ENCODE measurements at regions not wholly inside any gene's neighbourhood (a gene's known extent, or its start where the extent isn't known, plus 50 kb on each side); places are given as distances from the start of the nearest gene placed in this dataset.
"Not testable (repeated sequence)": the region's sequence is repeated elsewhere in the genome, so short reads cannot be mapped to it uniquely, and the experiment has no call there.

DNA sequence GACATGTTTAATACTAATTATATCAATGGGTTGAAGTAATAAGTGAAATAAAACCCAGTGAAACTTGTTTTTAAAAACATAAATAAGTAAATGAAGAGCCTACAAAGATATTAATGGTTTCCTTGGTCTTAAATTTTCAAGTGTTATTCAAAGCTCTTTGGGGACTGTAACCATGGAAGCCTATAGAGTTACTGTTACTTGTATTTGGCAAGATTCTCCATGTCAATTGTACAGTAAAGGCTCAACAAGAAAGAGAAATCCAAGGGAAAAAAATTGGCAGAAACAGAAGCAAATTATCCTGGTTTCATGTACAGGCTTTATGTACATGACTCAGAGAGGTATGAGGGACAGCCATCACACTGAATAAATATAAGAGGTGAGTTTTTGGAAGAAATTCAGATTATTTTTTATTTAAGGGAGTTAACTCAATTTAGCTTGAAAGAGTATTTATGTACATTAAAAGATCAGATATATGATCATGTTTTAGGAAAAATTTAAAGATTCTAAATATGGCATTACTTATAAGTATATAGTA, 151.1 kb upstream of the HMGA2 start:
- H3K36me3 ChIP-seq = no peaks in the 10 kb centered on the region
- intact Hi-C loops (cut with DNase I) = no loop called here
- H3K27ac ChIP-seq = no peak overlapping the region
- TF ChIP-seq, protein P1, sequence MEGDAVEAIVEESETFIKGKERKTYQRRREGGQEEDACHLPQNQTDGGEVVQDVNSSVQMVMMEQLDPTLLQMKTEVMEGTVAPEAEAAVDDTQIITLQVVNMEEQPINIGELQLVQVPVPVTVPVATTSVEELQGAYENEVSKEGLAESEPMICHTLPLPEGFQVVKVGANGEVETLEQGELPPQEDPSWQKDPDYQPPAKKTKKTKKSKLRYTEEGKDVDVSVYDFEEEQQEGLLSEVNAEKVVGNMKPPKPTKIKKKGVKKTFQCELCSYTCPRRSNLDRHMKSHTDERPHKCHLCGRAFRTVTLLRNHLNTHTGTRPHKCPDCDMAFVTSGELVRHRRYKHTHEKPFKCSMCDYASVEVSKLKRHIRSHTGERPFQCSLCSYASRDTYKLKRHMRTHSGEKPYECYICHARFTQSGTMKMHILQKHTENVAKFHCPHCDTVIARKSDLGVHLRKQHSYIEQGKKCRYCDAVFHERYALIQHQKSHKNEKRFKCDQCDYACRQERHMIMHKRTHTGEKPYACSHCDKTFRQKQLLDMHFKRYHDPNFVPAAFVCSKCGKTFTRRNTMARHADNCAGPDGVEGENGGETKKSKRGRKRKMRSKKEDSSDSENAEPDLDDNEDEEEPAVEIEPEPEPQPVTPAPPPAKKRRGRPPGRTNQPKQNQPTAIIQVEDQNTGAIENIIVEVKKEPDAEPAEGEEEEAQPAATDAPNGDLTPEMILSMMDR (IDR thresholded peaks at IDR 0.05) = no peak
- TF ChIP-seq EP300 (IDR thresholded peaks at IDR 0.05) (no peak), POLR2A (IDR thresholded peaks at IDR 0.05) (no peak)
- H3K4me3 ChIP-seq = no peak overlapping the region
- H3K9me3 ChIP-seq = no peaks in the 10 kb centered on the region
- no peaks in the 10 kb centered on the region for H3K27me3 ChIP-seq
- H3K4me1 ChIP-seq (ENCODE audit: insufficient read depth) = peaks cover 3% of the 10 kb centered on the region
- no peak for DNase-seq

GRCh38 chr12:65673732-65674131, 150.6 kb upstream of the HMGA2 start:
- intact Hi-C loops (cut with DNase I) = no loop called here

DNA sequence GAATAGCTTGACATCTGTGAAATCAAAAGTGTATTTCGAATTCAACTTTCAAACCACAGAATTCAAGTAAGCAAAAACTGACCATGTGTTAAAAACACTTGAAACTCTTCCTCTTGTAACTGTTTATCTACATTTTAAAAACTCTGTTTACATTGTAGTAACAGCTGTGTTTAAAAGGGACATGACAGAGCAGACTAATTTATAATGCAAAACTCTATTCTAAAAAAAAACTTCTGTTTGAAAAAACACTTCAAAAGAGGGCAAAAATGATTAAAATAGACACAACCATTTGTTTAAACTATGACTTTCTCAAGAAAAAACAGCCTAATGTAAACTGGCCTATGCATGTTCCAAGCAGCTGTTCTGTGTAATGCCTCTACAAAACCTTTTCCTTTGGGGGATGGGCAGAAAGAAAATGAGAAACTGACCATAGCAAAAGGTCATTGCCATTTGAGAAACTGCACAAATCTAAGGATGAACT, 149.1 kb upstream of the HMGA2 start:
- Histone ChIP-seq H3K9me3 (no peaks in the 10 kb centered on the region), H3K27me3 (no peaks in the 10 kb centered on the region), H3K4me3 (no peak overlapping the region), H3K4me1 (ENCODE audit: insufficient read depth) (peaks cover 3% of the 10 kb centered on the region), H3K36me3 (no peaks in the 10 kb centered on the region), H3K27ac (no peak overlapping the region)
- TF ChIP-seq, protein P1 (IDR thresholded peaks at IDR 0.05) = no peak
- no peak for TF ChIP-seq POLR2A (IDR thresholded peaks at IDR 0.05)
- TF ChIP-seq EP300 (IDR thresholded peaks at IDR 0.05) = no peak
- 4 to 32% (median 11%) methylated on average over 1 of the region's 1 CpG for WGBS, 3 donors
- DNase-seq = no peak
- intact Hi-C loops (cut with DNase I) = no loop called here

More at GRCh38 chr12:65673732-65674131, 150.6 kb upstream of the HMGA2 start:
- no peaks in the 10 kb centered on the region for H3K9me3 ChIP-seq
- H3K27ac ChIP-seq = no peak overlapping the region
- TF ChIP-seq, protein P1 (IDR thresholded peaks at IDR 0.05) = no peak
- TF ChIP-seq POLR2A (IDR thresholded peaks at IDR 0.05) (no peak), EP300 (IDR thresholded peaks at IDR 0.05) (no peak)
- no peaks in the 10 kb centered on the region for H3K27me3 ChIP-seq
- no peaks in the 10 kb centered on the region for H3K36me3 ChIP-seq
- no peak overlapping the region for H3K4me3 ChIP-seq
- peaks cover 3% of the 10 kb centered on the region for H3K4me1 ChIP-seq (ENCODE audit: insufficient read depth)
- no peak for DNase-seq

GRCh38 chr12:65678172-65678571, 146.1 kb upstream of the HMGA2 start:
- DNase-seq; H3K4me3 ChIP-seq; intact Hi-C loops (cut with DNase I); H3K9me3 ChIP-seq; H3K27me3 ChIP-seq; H3K27ac ChIP-seq; H3K4me1 ChIP-seq (ENCODE audit: insufficient read depth); H3K36me3 ChIP-seq: not testable (repeated sequence)
- WGBS, 3 donors = 93 to 98% (median 95%) methylated on average over 4 of the region's 4 CpGs

GRCh38 chr12:65681226-65681625, 143.1 kb upstream of the HMGA2 start:
- Histone ChIP-seq H3K4me3 (no peak overlapping the region), H3K4me1 (ENCODE audit: insufficient read depth) (no peaks in the 10 kb centered on the region), H3K27me3 (no peaks in the 10 kb centered on the region), H3K9me3 (no peaks in the 10 kb centered on the region), H3K36me3 (no peaks in the 10 kb centered on the region), H3K27ac (no peak overlapping the region)
- intact Hi-C loops (cut with DNase I) = no loop called here
- WGBS, 3 donors = 47 to 58% (median 49%) methylated on average over 1 of the region's 1 CpG
- TF ChIP-seq POLR2A (IDR thresholded peaks at IDR 0.05) = no peak
- TF ChIP-seq EP300 (IDR thresholded peaks at IDR 0.05) = no peak
- TF ChIP-seq, protein P1 (IDR thresholded peaks at IDR 0.05) = no peak
- DNase-seq = no peak
